ENCODE measurements at regions not wholly inside any gene's neighbourhood (a gene's known extent, or its start where the extent isn't known, plus 50 kb on each side); places are given as distances from the start of the nearest gene placed in this dataset.

GRCh38 chr5:10057356-10057755 is 192.3 kb downstream of the ATPSCKMT start:
- H3K9me2 ChIP-seq (ENCODE audit: insufficient read depth): no peaks in the 10 kb centered on the region
- H3K4me1 ChIP-seq (ENCODE audit: control insufficient read depth in 1 of 2, insufficient read depth in 2 of 2, low read length in 2 of 2): no peaks in the 10 kb centered on the region
- intact Hi-C loops (cut with micrococcal nuclease): no loop called here

More at GRCh38 chr5:10057356-10057755, 192.3 kb downstream of the ATPSCKMT start:
- no peak overlapping the region for H3K4me3 ChIP-seq (replicated peaks in 1 of 2; ENCODE audit: low read depth in 1 of 2, low read length in 2 of 2)
- no peak overlapping the region for H2AFZ ChIP-seq (ENCODE audit: low read depth, low read length, poor library complexity, severe bottlenecking)
- no peaks in the 10 kb centered on the region for H3K9me3 ChIP-seq (ENCODE audit: control insufficient read depth in 1 of 2, insufficient read depth in 1 of 2, low read depth in 1 of 2, low read length in 2 of 2)
- ATAC-seq: no peak
- H3K9ac ChIP-seq (ENCODE audit: low read length): no peak overlapping the region
- CTCF ChIA-PET: no interaction called here
- H4K20me1 ChIP-seq (ENCODE audit: insufficient read depth): no peaks in the 10 kb centered on the region
- TF ChIP-seq REST (IDR thresholded peaks at IDR 0.05; ENCODE audit: low read depth): no peak
- no peak for TF ChIP-seq FOSL1 (IDR thresholded peaks at IDR 0.05; ENCODE audit: low read depth)
- no peak for TF ChIP-seq CTCF (IDR thresholded peaks at IDR 0.05 in 2 of 3, conservative IDR thresholded peaks at IDR 0.05 in 1 of 3; ENCODE audit: borderline replicate concordance in 1 of 3, insufficient read depth in 1 of 3, low read depth in 2 of 3, low read length in 2 of 3)
- no peak for TF ChIP-seq SRF (IDR thresholded peaks at IDR 0.05; ENCODE audit: low read depth)
- no peak for TF ChIP-seq SP1 (IDR thresholded peaks at IDR 0.05; ENCODE audit: low read depth)
- no peak for TF ChIP-seq SIN3A (IDR thresholded peaks at IDR 0.05; ENCODE audit: low read depth)
- no peak for TF ChIP-seq YY1 (IDR thresholded peaks at IDR 0.05; ENCODE audit: extremely low read depth, insufficient replicate concordance, low read depth, low read length)
- TF ChIP-seq JUND (IDR thresholded peaks at IDR 0.05): no peak
- H3K4me2 ChIP-seq (ENCODE audit: low read length): no peak overlapping the region
- no peaks in the 10 kb centered on the region for H3K79me2 ChIP-seq (ENCODE audit: insufficient read depth, low read length)
- H3K36me3 ChIP-seq (ENCODE audit: control insufficient read depth in 1 of 2, insufficient read depth in 2 of 2, low read length in 2 of 2): no peaks in the 10 kb centered on the region
- BruUV-seq (replicated peaks): no TSS peak
- DNase-seq (ENCODE audit: low read depth, low spot score): no peak
- POLR2A ChIA-PET: no interaction called here
- H3K27ac ChIP-seq (ENCODE audit: low read depth, low read length): no peak overlapping the region
- H3K27me3 ChIP-seq (ENCODE audit: insufficient read depth, low read length): 0 out of 2 replicates have a peak, but pooled peaks cover 6% of the 10 kb centered on the region
- RAD21 ChIA-PET (ENCODE audit: low non-redundant PET in 1 of 2, low total read pairs in 2 of 2, uncharacterized antibody in 2 of 2, unreplicated experiment in 2 of 2): no interaction called here
